ENCODE measurements at regions not wholly inside any gene's neighbourhood (a gene's known extent, or its start where the extent isn't known, plus 50 kb on each side); places are given as distances from the start of the nearest gene placed in this dataset.

- TF ChIP-seq, protein P1, sequence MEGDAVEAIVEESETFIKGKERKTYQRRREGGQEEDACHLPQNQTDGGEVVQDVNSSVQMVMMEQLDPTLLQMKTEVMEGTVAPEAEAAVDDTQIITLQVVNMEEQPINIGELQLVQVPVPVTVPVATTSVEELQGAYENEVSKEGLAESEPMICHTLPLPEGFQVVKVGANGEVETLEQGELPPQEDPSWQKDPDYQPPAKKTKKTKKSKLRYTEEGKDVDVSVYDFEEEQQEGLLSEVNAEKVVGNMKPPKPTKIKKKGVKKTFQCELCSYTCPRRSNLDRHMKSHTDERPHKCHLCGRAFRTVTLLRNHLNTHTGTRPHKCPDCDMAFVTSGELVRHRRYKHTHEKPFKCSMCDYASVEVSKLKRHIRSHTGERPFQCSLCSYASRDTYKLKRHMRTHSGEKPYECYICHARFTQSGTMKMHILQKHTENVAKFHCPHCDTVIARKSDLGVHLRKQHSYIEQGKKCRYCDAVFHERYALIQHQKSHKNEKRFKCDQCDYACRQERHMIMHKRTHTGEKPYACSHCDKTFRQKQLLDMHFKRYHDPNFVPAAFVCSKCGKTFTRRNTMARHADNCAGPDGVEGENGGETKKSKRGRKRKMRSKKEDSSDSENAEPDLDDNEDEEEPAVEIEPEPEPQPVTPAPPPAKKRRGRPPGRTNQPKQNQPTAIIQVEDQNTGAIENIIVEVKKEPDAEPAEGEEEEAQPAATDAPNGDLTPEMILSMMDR (IDR thresholded peaks at IDR 0.05) = no peak
- TF ChIP-seq POLR2A (IDR thresholded peaks at IDR 0.05) = no peak
Measured at GRCh38 chr2:180607514-180608049, 372.8 kb upstream of the UBE2E3 start.
